ENCODE measurements at regions not wholly inside any gene's neighbourhood (a gene's known extent, or its start where the extent isn't known, plus 50 kb on each side); places are given as distances from the start of the nearest gene placed in this dataset.

GRCh38 chr7:32161708-32162107 lies 91.5 kb upstream of the PDE1C start:
- TF ChIP-seq, protein P1, sequence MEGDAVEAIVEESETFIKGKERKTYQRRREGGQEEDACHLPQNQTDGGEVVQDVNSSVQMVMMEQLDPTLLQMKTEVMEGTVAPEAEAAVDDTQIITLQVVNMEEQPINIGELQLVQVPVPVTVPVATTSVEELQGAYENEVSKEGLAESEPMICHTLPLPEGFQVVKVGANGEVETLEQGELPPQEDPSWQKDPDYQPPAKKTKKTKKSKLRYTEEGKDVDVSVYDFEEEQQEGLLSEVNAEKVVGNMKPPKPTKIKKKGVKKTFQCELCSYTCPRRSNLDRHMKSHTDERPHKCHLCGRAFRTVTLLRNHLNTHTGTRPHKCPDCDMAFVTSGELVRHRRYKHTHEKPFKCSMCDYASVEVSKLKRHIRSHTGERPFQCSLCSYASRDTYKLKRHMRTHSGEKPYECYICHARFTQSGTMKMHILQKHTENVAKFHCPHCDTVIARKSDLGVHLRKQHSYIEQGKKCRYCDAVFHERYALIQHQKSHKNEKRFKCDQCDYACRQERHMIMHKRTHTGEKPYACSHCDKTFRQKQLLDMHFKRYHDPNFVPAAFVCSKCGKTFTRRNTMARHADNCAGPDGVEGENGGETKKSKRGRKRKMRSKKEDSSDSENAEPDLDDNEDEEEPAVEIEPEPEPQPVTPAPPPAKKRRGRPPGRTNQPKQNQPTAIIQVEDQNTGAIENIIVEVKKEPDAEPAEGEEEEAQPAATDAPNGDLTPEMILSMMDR (IDR thresholded peaks at IDR 0.05; ENCODE audit: low read depth, low read length, missing input control) = no peak
- TF ChIP-seq SP1 (IDR thresholded peaks at IDR 0.05) (no peak), MAX (IDR thresholded peaks at IDR 0.05) (no peak)
